K562 (cell line): ENCODE measurements at regions not wholly inside any gene's neighbourhood (a gene's known extent, or its start where the extent isn't known, plus 50 kb on each side); places are given as distances from the start of the nearest gene placed in this dataset.

Source experiments
- ATAC-seq: fragments of 200-7000 bp; cut with Tn5 transposase; 3 replicates; pipeline ENCODE4 v1.9.1; 2020; ENCODE audit warnings: moderate library complexity
- BruUV-seq: library from RNA; stranded (reverse); fragments of 400-500 nt; replicated peaks from 2 replicates; lab custom pipeline; 2021; lab: Mats Ljungman, UMichigan
- CTCF ChIA-PET: fragments of 300-600 bp; formaldehyde crosslinking; extraction: SDS; loops from one replicate; lab custom pipeline; 2021; ENCODE audit warnings: low intra/inter-chr PET ratio; lab: Yijun Ruan, JAX
- POLR2A ChIA-PET: fragments of 300-600, 350-650 bp; sonication (Branson Sonifier 250); formaldehyde crosslinking; extraction: SDS; loops from one replicate; lab custom pipeline; 2021; ENCODE audit warnings: antibody characterized with exemption, inconsistent platforms; lab: Yijun Ruan, JAX
- DNase-seq, 4 experiments: peaks; one replicate each; pipeline versions ENCODE4 v3.0.0 to v3.0.0-alpha.2; 2011 to 2018; ENCODE audit warnings: low spot score in 3 of 4, mixed read lengths in 3 of 4; ENCODE audit errors: extremely low read depth in 1 of 4
- FAIRE-seq: peaks from 2 replicates; lab custom pipeline; 2011; peaks lifted over from hg19 to GRCh38; lab: Jason Lieb, UNC
- H2AFZ ChIP-seq: 2 replicates; pipeline ENCODE4 v1.6.0; 2011; ENCODE audit warnings: low read depth, low read length, control low read depth, inconsistent platforms
- H3K27ac ChIP-seq: fragments of 200-600 bp; 3 replicates; pipeline ENCODE4 v1.8.0; 2011; ENCODE audit warnings: low read depth, mild to moderate bottlenecking, control low read depth, inconsistent platforms, low read length, moderate library complexity, mixed read lengths; ENCODE audit errors: extremely low read depth
- H3K27me3 ChIP-seq, 2 experiments: fragments of 300-600 bp in 1 of 2; 2 replicates in 1 of 2; 3 replicates in 1 of 2; pipeline versions ENCODE4 v1.6.0 to v1.8.0; 2011; ENCODE audit warnings: inconsistent platforms in 2 of 2, low read length in 2 of 2, mild to moderate bottlenecking in 1 of 2, mixed read lengths in 1 of 2, moderate library complexity in 1 of 2; ENCODE audit not compliant: control insufficient read depth in 2 of 2, insufficient read depth in 2 of 2
- H3K36me3 ChIP-seq: fragments of 300-600 bp; 3 replicates; pipeline ENCODE4 v1.8.0; 2011; ENCODE audit warnings: mild to moderate bottlenecking, low read length, inconsistent platforms; ENCODE audit not compliant: control insufficient read depth, insufficient read depth
- H3K4me1 ChIP-seq, 2 experiments: fragments of 200-600 bp in 1 of 2; replicated peaks in 1 of 2; 2 replicates in 1 of 2; 3 replicates in 1 of 2; pipeline versions ENCODE4 v1.5.1 to v1.8.0; 2011; ENCODE audit warnings: inconsistent platforms in 2 of 2, low read length in 2 of 2, mild to moderate bottlenecking in 1 of 2, mixed read lengths in 1 of 2, moderate library complexity in 1 of 2; ENCODE audit not compliant: control insufficient read depth in 2 of 2, insufficient read depth in 2 of 2
- H3K4me2 ChIP-seq: 2 replicates; pipeline ENCODE4 v1.6.1; 2011; ENCODE audit warnings: low read length, control low read depth, inconsistent platforms, mixed read lengths; ENCODE audit not compliant: insufficient read depth
- H3K4me3 ChIP-seq: fragments of 200-600 bp; sonication (generic), shearing (Covaris generic); 2 replicates; pipeline ENCODE4 v1.5.1; 2016; ENCODE audit warnings: control low read depth, inconsistent platforms
- H3K79me2 ChIP-seq: fragments of 200-600 bp; 3 replicates; pipeline ENCODE4 v1.8.0; 2011; ENCODE audit warnings: low read length, inconsistent platforms; ENCODE audit not compliant: control insufficient read depth, insufficient read depth
- H3K9ac ChIP-seq, 2 experiments: 2 replicates each; pipeline versions ENCODE4 v1.6.0 to v1.6.1; 2011; ENCODE audit warnings: low read depth in 2 of 2, low read length in 2 of 2, control low read depth in 1 of 2, inconsistent platforms in 1 of 2, mild to moderate bottlenecking in 1 of 2, mixed read lengths in 1 of 2; ENCODE audit not compliant: insufficient read depth in 1 of 2
- H3K9me1 ChIP-seq: one replicate; pipeline ENCODE4 v1.6.0; 2011; ENCODE audit warnings: inconsistent platforms, mild to moderate bottlenecking, low read length, moderate library complexity; ENCODE audit not compliant: control insufficient read depth, insufficient read depth
- H3K9me3 ChIP-seq: replicated peaks from 2 replicates; pipeline ENCODE4 v1.5.1; 2011; ENCODE audit warnings: low read depth, low read length, inconsistent platforms; ENCODE audit not compliant: control insufficient read depth, insufficient read depth
- H4K20me1 ChIP-seq: replicated peaks from 2 replicates; pipeline ENCODE4 v1.6.1; 2011; ENCODE audit warnings: low read length, inconsistent platforms, mixed read lengths; ENCODE audit not compliant: control insufficient read depth, insufficient read depth
- BRF1 ChIP-seq: IDR thresholded peaks from 3 replicates; pipeline ENCODE4 v1.6.1; 2011; ENCODE audit warnings: borderline replicate concordance, mild to moderate bottlenecking; ENCODE audit not compliant: insufficient read length; ENCODE audit errors: extremely low read depth
- ETV1 ChIP-seq: fragments of 450-650 bp; conservative IDR thresholded peaks from 2 replicates; pipeline ENCODE4 v1.6.1; 2016; ENCODE audit warnings: missing genetic modification characterization, control low read depth, low read depth, missing compliant biosample characterization
- GATA2 ChIP-seq: sonication (generic); formaldehyde crosslinking; IDR thresholded peaks from 2 replicates; pipeline ENCODE4 v1.4.0; 2020; ENCODE audit warnings: mild to moderate bottlenecking, missing genetic modification reagents
- MCM7 ChIP-seq, 2 experiments: fragments of 450-650 bp; IDR thresholded peaks; 2 replicates each; pipeline ENCODE4 v1.6.1; 2016 to 2018
- RAD21 ChIP-seq, 2 experiments: fragments of 250-450 bp in 1 of 2; fragments of 450-650 bp in 1 of 2; sonication (Bioruptor Pico) in 1 of 2; formaldehyde crosslinking in 1 of 2; IDR thresholded peaks in 1 of 2; conservative IDR thresholded peaks in 1 of 2; 2 replicates each; pipeline versions ENCODE4 v1.4.0 to v1.8.0; 2020 to 2022; ENCODE audit warnings: mild to moderate bottlenecking in 2 of 2, moderate library complexity in 1 of 2
- RBM39 ChIP-seq: fragments of 200-400 bp; formaldehyde crosslinking; optimal IDR thresholded peaks from 2 replicates; pipeline ENCODE3; 2018; ENCODE audit warnings: low read depth, low read length
- SMARCE1 ChIP-seq: fragments of 450-650 bp; IDR thresholded peaks from 2 replicates; pipeline ENCODE4 v1.7.1; 2016; ENCODE audit warnings: mild to moderate bottlenecking
- ZKSCAN3 ChIP-seq: fragments of 250-450 bp; sonication (Bioruptor Pico); IDR thresholded peaks from 2 replicates; pipeline ENCODE4 v1.4.0; 2020
- ZNF124 ChIP-seq: sonication (generic); formaldehyde crosslinking; IDR thresholded peaks from 2 replicates; pipeline ENCODE4 v1.8.1; 2022; ENCODE audit warnings: missing genetic modification reagents
- ZNF184 ChIP-seq: sonication (generic); formaldehyde crosslinking; IDR thresholded peaks from 2 replicates; pipeline ENCODE4 v1.5.0; 2020; ENCODE audit warnings: missing genetic modification reagents
- ZNF224 ChIP-seq: sonication (generic); formaldehyde crosslinking; IDR thresholded peaks from 2 replicates; pipeline ENCODE4 v1.8.0; 2022; ENCODE audit warnings: mild to moderate bottlenecking, missing genetic modification reagents
- ZNF408 ChIP-seq: fragments of 250-450 bp; sonication (Bioruptor Pico); IDR thresholded peaks from 2 replicates; pipeline ENCODE4 v1.4.0; 2020; ENCODE audit warnings: low read depth, mild to moderate bottlenecking, moderate library complexity
- WGBS: fragments of 100-300 bp; shearing (Covaris generic); methylation state at CpG from one replicate; pipeline ENCODE4 v1.1.6; 2016; ENCODE audit warnings: low coverage, mixed read lengths; ENCODE audit not compliant: insufficient coverage; ENCODE audit errors: missing lambda C conversion rate; 5-methylcytosine and 5-hydroxymethylcytosine counted together
- in situ Hi-C: fragments of 300-500 bp; cut with MboI; formaldehyde crosslinking; loops from 4 replicates; pipeline ENCODE4 v1.15.0; 2018; ENCODE audit warnings: inconsistent platforms, mixed read lengths
- intact Hi-C: fragments of 100-400 bp; cut with micrococcal nuclease; formaldehyde crosslinking; loops from 2 replicates; pipeline ENCODE4 v1.14.2; 2022
- TF ChIP-seq, protein P1 (sequence below): fragments of 450-650 bp; formaldehyde crosslinking; IDR thresholded peaks from 2 replicates; pipeline ENCODE4 v1.4.0; 2020; ENCODE audit warnings: mild to moderate bottlenecking, mixed read lengths
- TF ChIP-seq, protein P2 (sequence below): sonication (generic); formaldehyde crosslinking; IDR thresholded peaks from 2 replicates; pipeline ENCODE4 v1.8.0; 2022; ENCODE audit warnings: mild to moderate bottlenecking, low read depth, missing genetic modification reagents
- TF ChIP-seq, protein P3 (sequence below): sonication (generic); formaldehyde crosslinking; IDR thresholded peaks from 2 replicates; pipeline ENCODE4 v1.8.0; 2022; ENCODE audit warnings: mild to moderate bottlenecking, missing genetic modification reagents

DNA sequence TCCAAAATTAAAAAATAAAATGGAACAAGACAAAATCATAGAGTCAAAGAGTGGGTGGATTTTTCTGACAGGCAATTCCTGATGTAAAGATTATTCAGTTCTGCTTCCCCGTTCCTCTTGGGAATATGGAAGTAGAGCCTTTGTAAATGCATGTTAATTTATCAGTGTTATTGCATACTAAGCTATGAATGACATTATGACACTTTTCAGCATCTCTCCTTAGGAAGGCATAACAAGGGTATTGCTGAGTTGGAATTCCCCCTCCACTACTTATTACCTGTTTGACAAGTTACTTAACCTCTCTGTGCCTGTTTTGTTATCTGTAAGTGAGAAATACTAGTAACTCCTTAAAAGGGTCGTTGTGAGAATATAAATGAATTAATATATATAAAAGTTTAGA lies 640.4 kb downstream of the LMO4 start:
- Histone ChIP-seq H2AFZ (no peak overlapping the region), H3K36me3 (no peaks in the 10 kb centered on the region), H3K27me3 (no peaks in the 10 kb centered on the region), H3K79me2 (no peaks in the 10 kb centered on the region), H3K9ac (no peak overlapping the region), H3K4me1 (no peaks in the 10 kb centered on the region), H3K9me1 (no peaks in the 10 kb centered on the region), H3K9me3 (no peaks in the 10 kb centered on the region), H4K20me1 (no peaks in the 10 kb centered on the region), H3K4me2 (no peak overlapping the region), H3K27ac (no peak overlapping the region), H3K4me3 (no peak overlapping the region)
- ATAC-seq, result no peak
- WGBS, result 3% methylated on average over 2 of the region's 2 CpGs
- no peak for DNase-seq
- ChIA-PET CTCF (no interaction called here), POLR2A (no interaction called here)
- BruUV-seq, result no TSS peak
- no peak for FAIRE-seq
- intact Hi-C loops, result no loop called here
- no peak for TF ChIP-seq ZNF224
- in situ Hi-C loops, result no loop called here

DNA sequence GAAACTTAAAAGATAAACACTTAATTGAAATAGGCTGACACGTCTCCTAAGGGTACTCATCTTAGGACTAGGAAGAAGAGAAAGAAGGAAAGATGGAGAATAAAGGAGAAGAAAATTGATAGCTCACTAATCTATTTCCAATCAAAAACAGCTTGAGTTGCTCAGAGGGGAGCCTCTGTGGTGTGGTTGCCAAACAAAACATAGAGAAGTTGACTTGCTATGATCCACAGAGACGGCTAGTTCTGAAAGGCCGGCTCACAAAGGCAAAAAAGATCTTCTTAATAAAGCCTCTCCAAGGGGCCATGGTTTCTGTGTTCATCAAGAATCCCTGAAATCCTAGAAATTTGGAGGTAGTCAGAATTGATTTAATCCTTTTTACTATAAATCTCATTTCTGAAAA lies 644.1 kb downstream of the LMO4 start:
- no peak overlapping the region for H3K4me2 ChIP-seq
- intact Hi-C loops (no loop called here), in situ Hi-C loops (no loop called here)
- H3K9me1 ChIP-seq, result no peaks in the 10 kb centered on the region
- H3K4me1 ChIP-seq, result no peaks in the 10 kb centered on the region
- no TSS peak for BruUV-seq
- no peak overlapping the region for H3K9ac ChIP-seq
- WGBS, result 5% methylated on average over 3 of the region's 3 CpGs
- H3K4me3 ChIP-seq, result no peak overlapping the region
- H4K20me1 ChIP-seq, result no peaks in the 10 kb centered on the region
- H3K27ac ChIP-seq, result no peak overlapping the region
- ChIA-PET CTCF (no interaction called here), POLR2A (no interaction called here)
- H2AFZ ChIP-seq, result no peak overlapping the region
- H3K27me3 ChIP-seq, result no peaks in the 10 kb centered on the region
- no peaks in the 10 kb centered on the region for H3K9me3 ChIP-seq
- DNase-seq, result no peak
- ATAC-seq, result no peak
- no peaks in the 10 kb centered on the region for H3K79me2 ChIP-seq
- no peaks in the 10 kb centered on the region for H3K36me3 ChIP-seq
- FAIRE-seq, result no peak
- TF ChIP-seq, protein P1, sequence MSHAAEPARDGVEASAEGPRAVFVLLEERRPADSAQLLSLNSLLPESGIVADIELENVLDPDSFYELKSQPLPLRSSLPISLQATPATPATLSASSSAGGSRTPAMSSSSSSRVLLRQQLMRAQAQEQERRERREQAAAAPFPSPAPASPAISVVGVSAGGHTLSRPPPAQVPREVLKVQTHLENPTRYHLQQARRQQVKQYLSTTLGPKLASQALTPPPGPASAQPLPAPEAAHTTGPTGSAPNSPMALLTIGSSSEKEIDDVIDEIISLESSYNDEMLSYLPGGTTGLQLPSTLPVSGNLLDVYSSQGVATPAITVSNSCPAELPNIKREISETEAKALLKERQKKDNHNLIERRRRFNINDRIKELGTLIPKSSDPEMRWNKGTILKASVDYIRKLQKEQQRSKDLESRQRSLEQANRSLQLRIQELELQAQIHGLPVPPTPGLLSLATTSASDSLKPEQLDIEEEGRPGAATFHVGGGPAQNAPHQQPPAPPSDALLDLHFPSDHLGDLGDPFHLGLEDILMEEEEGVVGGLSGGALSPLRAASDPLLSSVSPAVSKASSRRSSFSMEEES, result no peak
- TF ChIP-seq ZNF408 (CRISPR knock-in tag), result no peak
- TF ChIP-seq ZNF184, result no peak
- TF ChIP-seq, protein P2, sequence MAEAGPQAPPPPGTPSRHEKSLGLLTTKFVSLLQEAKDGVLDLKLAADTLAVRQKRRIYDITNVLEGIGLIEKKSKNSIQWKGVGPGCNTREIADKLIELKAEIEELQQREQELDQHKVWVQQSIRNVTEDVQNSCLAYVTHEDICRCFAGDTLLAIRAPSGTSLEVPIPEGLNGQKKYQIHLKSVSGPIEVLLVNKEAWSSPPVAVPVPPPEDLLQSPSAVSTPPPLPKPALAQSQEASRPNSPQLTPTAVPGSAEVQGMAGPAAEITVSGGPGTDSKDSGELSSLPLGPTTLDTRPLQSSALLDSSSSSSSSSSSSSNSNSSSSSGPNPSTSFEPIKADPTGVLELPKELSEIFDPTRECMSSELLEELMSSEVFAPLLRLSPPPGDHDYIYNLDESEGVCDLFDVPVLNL, result no peak
- TF ChIP-seq ZNF124, result no peak
- TF ChIP-seq, protein P3, sequence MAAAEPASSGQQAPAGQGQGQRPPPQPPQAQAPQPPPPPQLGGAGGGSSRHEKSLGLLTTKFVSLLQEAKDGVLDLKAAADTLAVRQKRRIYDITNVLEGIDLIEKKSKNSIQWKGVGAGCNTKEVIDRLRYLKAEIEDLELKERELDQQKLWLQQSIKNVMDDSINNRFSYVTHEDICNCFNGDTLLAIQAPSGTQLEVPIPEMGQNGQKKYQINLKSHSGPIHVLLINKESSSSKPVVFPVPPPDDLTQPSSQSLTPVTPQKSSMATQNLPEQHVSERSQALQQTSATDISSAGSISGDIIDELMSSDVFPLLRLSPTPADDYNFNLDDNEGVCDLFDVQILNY (CRISPR knock-in tag), result no peak
- TF ChIP-seq RBM39, result no peak
- TF ChIP-seq BRF1, result no peak
- no peak for TF ChIP-seq MCM7 (IDR thresholded peaks at IDR 0.05)
- TF ChIP-seq ZKSCAN3 (CRISPR knock-in tag), result no peak
- TF ChIP-seq ETV1 (tag), result no peak
- TF ChIP-seq SMARCE1, result no peak
- no peak for TF ChIP-seq RAD21 (CRISPR knock-in tag; conservative IDR thresholded peaks at IDR 0.05 in 1 of 2, IDR thresholded peaks at IDR 0.05 in 1 of 2)
- no peak for TF ChIP-seq GATA2 (CRISPR knock-in tag)
